Type B pancreatic cell (in vitro differentiated cells): ENCODE measurements at regions not wholly inside any gene's neighbourhood (a gene's known extent, or its start where the extent isn't known, plus 50 kb on each side); places are given as distances from the start of the nearest gene placed in this dataset.

Experiments
- DNase-seq: peaks from one replicate; pipeline ENCODE4 v3.0.0; 2021; ENCODE audit warnings: mixed read lengths; ENCODE audit not compliant: unreplicated experiment; ENCODE audit errors: extremely low spot score
- H3K27ac Mint-ChIP-seq: 2 replicates; pipeline ENCODE4 v1.8.0; 2021; ENCODE audit warnings: mild to moderate bottlenecking, mixed read lengths
- H3K27me3 Mint-ChIP-seq: 2 replicates; pipeline ENCODE4 v1.8.0; 2021; ENCODE audit warnings: mixed read lengths
- H3K36me3 Mint-ChIP-seq: 2 replicates; pipeline ENCODE4 v1.8.0; 2021; ENCODE audit warnings: mixed read lengths
- H3K4me1 Mint-ChIP-seq: one replicate; pipeline ENCODE4 v1.8.0; 2021; ENCODE audit warnings: mixed read lengths; ENCODE audit not compliant: unreplicated experiment
- H3K4me3 Mint-ChIP-seq: 2 replicates; pipeline ENCODE4 v1.8.0; 2021; ENCODE audit warnings: mild to moderate bottlenecking, mixed read lengths
- H3K9me3 Mint-ChIP-seq: 2 replicates; pipeline ENCODE4 v1.8.0; 2021; ENCODE audit warnings: mixed read lengths
- TF ChIP-seq, protein P1 (sequence below): fragments of 200-600 bp; sonication (generic); conservative IDR thresholded peaks from 2 replicates; pipeline ENCODE4 v1.5.0; 2021; ENCODE audit warnings: antibody characterized with exemption, mild to moderate bottlenecking

DNA sequence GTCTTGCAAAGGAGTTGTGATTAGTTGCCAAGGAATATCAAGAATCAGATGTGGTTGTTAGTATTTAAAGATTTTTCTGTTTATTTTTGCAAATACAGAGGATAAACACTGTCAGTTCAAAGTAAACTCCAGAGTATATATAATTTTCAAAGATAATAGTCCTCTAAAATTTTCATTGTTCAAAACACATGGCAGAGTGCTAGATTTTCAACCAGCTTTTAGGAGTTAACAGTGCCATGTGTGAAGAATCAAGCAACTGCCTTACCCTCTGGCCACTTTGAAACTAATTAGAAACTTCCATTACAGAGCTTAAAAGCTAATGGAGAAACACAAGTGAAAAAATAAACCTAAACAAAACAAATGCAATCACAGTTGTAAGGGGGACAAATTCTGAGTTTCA, 1605.6 kb upstream of the ZEB2 start:
- no peaks in the 10 kb centered on the region for H3K4me1 Mint-ChIP-seq
- H3K9me3 Mint-ChIP-seq: peaks cover 10% of the 10 kb centered on the region
- H3K4me3 Mint-ChIP-seq: no peak overlapping the region
- no peaks in the 10 kb centered on the region for H3K36me3 Mint-ChIP-seq
- H3K27ac Mint-ChIP-seq: no peak overlapping the region
- TF ChIP-seq, protein P1, sequence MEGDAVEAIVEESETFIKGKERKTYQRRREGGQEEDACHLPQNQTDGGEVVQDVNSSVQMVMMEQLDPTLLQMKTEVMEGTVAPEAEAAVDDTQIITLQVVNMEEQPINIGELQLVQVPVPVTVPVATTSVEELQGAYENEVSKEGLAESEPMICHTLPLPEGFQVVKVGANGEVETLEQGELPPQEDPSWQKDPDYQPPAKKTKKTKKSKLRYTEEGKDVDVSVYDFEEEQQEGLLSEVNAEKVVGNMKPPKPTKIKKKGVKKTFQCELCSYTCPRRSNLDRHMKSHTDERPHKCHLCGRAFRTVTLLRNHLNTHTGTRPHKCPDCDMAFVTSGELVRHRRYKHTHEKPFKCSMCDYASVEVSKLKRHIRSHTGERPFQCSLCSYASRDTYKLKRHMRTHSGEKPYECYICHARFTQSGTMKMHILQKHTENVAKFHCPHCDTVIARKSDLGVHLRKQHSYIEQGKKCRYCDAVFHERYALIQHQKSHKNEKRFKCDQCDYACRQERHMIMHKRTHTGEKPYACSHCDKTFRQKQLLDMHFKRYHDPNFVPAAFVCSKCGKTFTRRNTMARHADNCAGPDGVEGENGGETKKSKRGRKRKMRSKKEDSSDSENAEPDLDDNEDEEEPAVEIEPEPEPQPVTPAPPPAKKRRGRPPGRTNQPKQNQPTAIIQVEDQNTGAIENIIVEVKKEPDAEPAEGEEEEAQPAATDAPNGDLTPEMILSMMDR: no peak
- no peaks in the 10 kb centered on the region for H3K27me3 Mint-ChIP-seq
- no peak for DNase-seq

DNA sequence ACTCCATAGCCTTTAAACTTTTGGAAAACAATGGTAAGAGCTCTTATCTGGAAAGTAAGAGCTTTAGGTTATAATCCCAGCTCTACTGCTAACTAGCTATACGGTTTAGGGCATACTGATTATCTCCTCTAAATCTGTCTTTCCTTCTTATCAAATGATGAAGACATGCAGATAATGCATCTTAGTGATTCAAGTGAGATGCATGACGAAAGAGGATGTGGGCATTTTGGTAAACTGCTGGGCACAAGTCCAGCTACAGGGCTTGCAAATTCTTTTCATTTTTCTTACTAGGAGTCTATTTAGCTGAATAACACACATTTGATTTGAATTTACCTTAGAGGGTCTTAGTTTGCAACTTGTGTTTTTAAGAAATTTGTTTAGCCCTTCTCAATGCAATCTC, 1604.8 kb upstream of the ZEB2 start:
- H3K4me3 Mint-ChIP-seq: no peak overlapping the region
- no peaks in the 10 kb centered on the region for H3K36me3 Mint-ChIP-seq
- H3K4me1 Mint-ChIP-seq: no peaks in the 10 kb centered on the region
- TF ChIP-seq, protein P1: no peak
- H3K27me3 Mint-ChIP-seq: no peaks in the 10 kb centered on the region
- no peak overlapping the region for H3K27ac Mint-ChIP-seq
- H3K9me3 Mint-ChIP-seq: peaks cover 10% of the 10 kb centered on the region
- DNase-seq: no peak

DNA sequence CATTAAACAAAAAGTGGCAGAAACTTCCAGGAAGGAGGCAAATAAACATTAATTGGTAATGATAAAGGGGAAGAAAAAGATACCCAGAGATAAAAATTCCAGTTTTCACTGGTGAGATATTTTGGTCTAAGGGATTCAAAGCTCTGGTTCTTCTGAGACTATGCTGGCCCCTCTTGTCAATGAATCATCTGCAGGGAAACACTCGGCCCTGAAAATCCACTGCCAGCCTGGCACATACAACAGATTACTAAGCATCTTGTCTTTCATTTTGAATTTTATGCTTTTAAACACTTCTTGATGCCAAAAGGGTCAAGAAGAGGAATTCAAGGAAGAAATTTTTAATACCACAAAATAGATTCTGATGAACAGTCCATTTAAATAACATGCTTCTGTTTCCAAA, 1603.8 kb upstream of the ZEB2 start:
- no peak overlapping the region for H3K27ac Mint-ChIP-seq
- H3K27me3 Mint-ChIP-seq: no peaks in the 10 kb centered on the region
- no peaks in the 10 kb centered on the region for H3K36me3 Mint-ChIP-seq
- H3K4me1 Mint-ChIP-seq: no peaks in the 10 kb centered on the region
- DNase-seq: no peak
- H3K9me3 Mint-ChIP-seq: peaks cover 9% of the 10 kb centered on the region
- TF ChIP-seq, protein P1: no peak
- H3K4me3 Mint-ChIP-seq: no peak overlapping the region

DNA sequence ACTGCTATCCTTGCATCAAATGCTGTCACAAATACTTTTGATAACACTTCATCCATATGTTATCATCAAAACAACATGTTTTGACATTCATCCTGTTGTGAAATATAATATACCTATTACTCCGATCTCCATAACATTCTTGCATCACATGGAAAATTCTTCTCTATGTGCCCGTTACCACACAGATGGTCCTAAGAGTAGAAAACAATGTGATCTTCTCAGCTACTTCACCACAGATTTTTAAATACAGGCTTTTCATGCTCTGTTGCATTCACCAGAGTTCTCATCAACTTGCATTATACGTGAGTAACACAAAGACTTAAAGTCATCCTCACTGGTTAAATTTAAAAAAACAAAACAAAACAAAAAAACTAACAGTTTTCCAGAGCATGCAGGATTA, 1603.3 kb upstream of the ZEB2 start:
- H3K27ac Mint-ChIP-seq: no peak overlapping the region
- no peaks in the 10 kb centered on the region for H3K36me3 Mint-ChIP-seq
- peaks cover 5% of the 10 kb centered on the region for H3K9me3 Mint-ChIP-seq
- H3K4me3 Mint-ChIP-seq: no peak overlapping the region
- TF ChIP-seq, protein P1: no peak
- H3K4me1 Mint-ChIP-seq: no peaks in the 10 kb centered on the region
- DNase-seq: no peak
- no peaks in the 10 kb centered on the region for H3K27me3 Mint-ChIP-seq

DNA sequence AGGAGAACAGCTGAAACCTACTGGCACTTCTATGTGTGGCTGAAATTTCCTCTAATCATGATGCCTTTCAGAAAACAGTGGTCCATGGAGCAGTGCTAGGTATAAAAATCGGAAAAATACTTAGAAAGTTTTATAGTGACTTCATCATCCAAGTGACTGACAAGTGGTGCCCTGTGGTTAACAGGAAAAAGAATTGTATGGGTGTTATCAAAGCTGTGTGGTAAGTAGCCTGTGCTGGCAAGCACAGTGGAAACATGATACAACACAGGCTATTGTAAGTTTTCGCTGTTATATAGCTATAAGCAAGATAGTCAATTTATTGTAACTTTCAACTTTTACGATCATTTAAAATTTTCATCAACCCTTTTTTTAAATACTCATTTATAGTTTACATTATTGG, 1599.7 kb upstream of the ZEB2 start:
- Mint-ChIP-seq H3K4me1 (no peaks in the 10 kb centered on the region), H3K4me3 (no peak overlapping the region), H3K36me3 (no peaks in the 10 kb centered on the region), H3K9me3 (peaks cover 5% of the 10 kb centered on the region), H3K27me3 (no peaks in the 10 kb centered on the region), H3K27ac (no peak overlapping the region)
- TF ChIP-seq, protein P1: no peak
- no peak for DNase-seq

DNA sequence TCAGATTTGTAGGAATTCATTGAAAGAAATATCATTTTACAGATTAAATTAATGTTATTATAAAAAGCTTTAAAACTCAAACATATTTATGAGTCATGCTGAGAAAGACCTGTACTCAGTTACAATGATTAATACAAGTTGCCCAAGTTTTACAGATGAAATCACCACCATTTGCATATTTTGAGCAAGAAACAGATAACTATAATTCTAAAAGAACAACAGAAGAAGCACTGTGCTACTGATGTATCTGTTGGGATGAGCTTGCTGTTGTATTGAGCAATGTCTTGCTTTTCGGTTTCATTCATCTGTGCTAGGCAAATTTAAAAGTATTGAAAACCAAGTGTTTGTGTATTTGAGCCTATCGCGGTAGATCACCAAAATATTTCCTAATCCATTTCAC, 1589.1 kb upstream of the ZEB2 start:
- Mint-ChIP-seq H3K4me3 (no peak overlapping the region), H3K4me1 (no peaks in the 10 kb centered on the region), H3K36me3 (no peaks in the 10 kb centered on the region), H3K9me3 (no peaks in the 10 kb centered on the region), H3K27me3 (no peaks in the 10 kb centered on the region), H3K27ac (no peak overlapping the region)
- no peak for DNase-seq
- TF ChIP-seq, protein P1: no peak
